HG02678 (cell line): ENCODE measurements at regions not wholly inside any gene's neighbourhood (a gene's known extent, or its start where the extent isn't known, plus 50 kb on each side); places are given as distances from the start of the nearest gene placed in this dataset.

Experiments used
- ATAC-seq: cut with Tn5 transposase; IDR thresholded peaks from one replicate; pipeline ENCODE4 v1.9.1; 2021; ENCODE audit warnings: mild to moderate bottlenecking, moderate library complexity; ENCODE audit not compliant: unreplicated experiment

- no peak for ATAC-seq
Measured at GRCh38 chr3:146928421-146929059, 323.4 kb upstream of the PLSCR5 start.

GRCh38 chr3:146921693-146922092, 316.5 kb upstream of the PLSCR5 start:
- no peak for ATAC-seq

GRCh38 chr3:146914409-146914808, 309.3 kb upstream of the PLSCR5 start:
- ATAC-seq, result no peak

GRCh38 chr3:146912241-146913015, 307.3 kb upstream of the PLSCR5 start:
- ATAC-seq, result no peak

GRCh38 chr3:146903927-146904326, 298.8 kb upstream of the PLSCR5 start:
- no peak for ATAC-seq

GRCh38 chr3:146899171-146899570, 294.0 kb upstream of the PLSCR5 start:
- ATAC-seq, result no peak

GRCh38 chr3:146896711-146897110, 291.6 kb upstream of the PLSCR5 start:
- ATAC-seq, result no peak

GRCh38 chr3:146895026-146895749, 290.0 kb upstream of the PLSCR5 start:
- ATAC-seq, result no peak

- ATAC-seq, result no peak
Measured at GRCh38 chr3:146894406-146894805, 289.3 kb upstream of the PLSCR5 start.

GRCh38 chr3:146892041-146892440, 286.9 kb upstream of the PLSCR5 start:
- ATAC-seq, result no peak

GRCh38 chr3:146889626-146890025, 284.5 kb upstream of the PLSCR5 start:
- no peak for ATAC-seq

- ATAC-seq, result no peak
Measured at GRCh38 chr3:146888176-146888575, 283.0 kb upstream of the PLSCR5 start.

- no peak for ATAC-seq
Measured at GRCh38 chr3:146884721-146885120, 279.6 kb upstream of the PLSCR5 start.

GRCh38 chr3:146884296-146884695, 279.1 kb upstream of the PLSCR5 start:
- ATAC-seq, result no peak

GRCh38 chr3:146883288-146883687, 278.1 kb upstream of the PLSCR5 start:
- ATAC-seq, result no peak

GRCh38 chr3:146881966-146882760, 277.0 kb upstream of the PLSCR5 start:
- ATAC-seq, result no peak

GRCh38 chr3:146881356-146881755, 276.2 kb upstream of the PLSCR5 start:
- ATAC-seq, result no peak

GRCh38 chr3:146873748-146874147, 268.6 kb upstream of the PLSCR5 start:
- no peak for ATAC-seq

GRCh38 chr3:146865175-146865755, 260.1 kb upstream of the PLSCR5 start:
- no peak for ATAC-seq

GRCh38 chr3:146861262-146861661, 256.1 kb upstream of the PLSCR5 start:
- no peak for ATAC-seq

- ATAC-seq, result no peak
Measured at GRCh38 chr3:146854523-146854922, 249.4 kb upstream of the PLSCR5 start.
